ENCODE measurements at regions not wholly inside any gene's neighbourhood (a gene's known extent, or its start where the extent isn't known, plus 50 kb on each side); places are given as distances from the start of the nearest gene placed in this dataset.

DNA sequence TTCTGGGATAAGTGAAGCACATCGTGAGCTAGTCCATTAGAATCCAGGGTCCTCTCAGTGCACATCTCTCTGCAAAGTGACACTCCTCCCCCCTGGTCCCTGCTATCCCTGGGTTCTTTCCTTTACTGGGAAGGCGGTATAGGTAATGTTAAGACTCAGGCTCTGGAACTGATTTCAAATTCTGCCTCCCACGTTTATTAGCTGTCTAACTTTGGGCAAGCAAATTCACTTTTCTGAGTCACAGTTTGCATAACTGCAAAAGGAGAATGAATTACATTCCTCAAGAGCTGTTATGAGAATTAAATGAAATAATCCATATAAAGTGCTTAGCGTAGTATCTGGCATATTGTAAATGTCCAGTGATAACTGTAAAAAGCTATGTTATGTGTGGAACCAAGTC, 168.1 kb upstream of the LRRN1 start:
- Histone ChIP-seq H3K27me3 (no peaks in the 10 kb centered on the region), H3K27ac (no peak overlapping the region), H3K36me3 (no peaks in the 10 kb centered on the region), H3K4me3 (no peak overlapping the region), H3K4me1 (no peaks in the 10 kb centered on the region), H3K9me3 (no peaks in the 10 kb centered on the region)
- intact Hi-C loops (cut with DNase I; ENCODE audit: low total_unique reads) (no loop called here), in situ Hi-C loops (cut with MboI; ENCODE audit: low pct_ligation_motif_present in 1 of 4, low pct_unique_long_range_greater_than_20kb in 1 of 4, low sequenced_read_pairs in 3 of 4) (no loop called here)
- TF ChIP-seq EP300 (IDR thresholded peaks at IDR 0.05; ENCODE audit: low read depth) (no peak), POLR2AphosphoS5 (IDR thresholded peaks at IDR 0.05) (no peak), POLR2A (IDR thresholded peaks at IDR 0.05) (no peak)
- TF ChIP-seq, protein P1, sequence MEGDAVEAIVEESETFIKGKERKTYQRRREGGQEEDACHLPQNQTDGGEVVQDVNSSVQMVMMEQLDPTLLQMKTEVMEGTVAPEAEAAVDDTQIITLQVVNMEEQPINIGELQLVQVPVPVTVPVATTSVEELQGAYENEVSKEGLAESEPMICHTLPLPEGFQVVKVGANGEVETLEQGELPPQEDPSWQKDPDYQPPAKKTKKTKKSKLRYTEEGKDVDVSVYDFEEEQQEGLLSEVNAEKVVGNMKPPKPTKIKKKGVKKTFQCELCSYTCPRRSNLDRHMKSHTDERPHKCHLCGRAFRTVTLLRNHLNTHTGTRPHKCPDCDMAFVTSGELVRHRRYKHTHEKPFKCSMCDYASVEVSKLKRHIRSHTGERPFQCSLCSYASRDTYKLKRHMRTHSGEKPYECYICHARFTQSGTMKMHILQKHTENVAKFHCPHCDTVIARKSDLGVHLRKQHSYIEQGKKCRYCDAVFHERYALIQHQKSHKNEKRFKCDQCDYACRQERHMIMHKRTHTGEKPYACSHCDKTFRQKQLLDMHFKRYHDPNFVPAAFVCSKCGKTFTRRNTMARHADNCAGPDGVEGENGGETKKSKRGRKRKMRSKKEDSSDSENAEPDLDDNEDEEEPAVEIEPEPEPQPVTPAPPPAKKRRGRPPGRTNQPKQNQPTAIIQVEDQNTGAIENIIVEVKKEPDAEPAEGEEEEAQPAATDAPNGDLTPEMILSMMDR (IDR thresholded peaks at IDR 0.05) = no peak
- 62 to 73% methylated on average over 4 of the region's 4 CpGs for WGBS, 2 donors (ENCODE audit: low coverage in 1 of 2)
- DNase-seq = no peak

DNA sequence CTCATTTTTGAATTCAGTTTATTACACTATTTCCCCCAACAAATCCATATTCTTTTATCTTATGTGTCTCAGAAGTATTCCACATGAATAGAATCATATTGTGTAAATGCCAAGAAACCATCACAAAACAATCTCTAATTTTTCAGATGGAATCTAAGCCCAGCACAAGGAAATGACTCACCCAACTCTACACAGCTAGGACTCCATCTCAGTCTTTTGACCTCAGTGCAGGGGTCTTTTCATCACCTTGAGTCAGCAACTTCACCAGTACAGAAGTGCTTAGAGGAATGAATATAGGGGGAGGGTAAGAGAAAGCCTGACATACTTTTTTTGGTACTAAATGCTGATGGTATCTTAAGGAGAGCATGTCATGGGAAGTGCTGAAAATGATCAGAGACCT, 169.3 kb upstream of the LRRN1 start:
- Histone ChIP-seq H3K27ac (no peak overlapping the region), H3K27me3 (no peaks in the 10 kb centered on the region), H3K9me3 (no peaks in the 10 kb centered on the region), H3K4me1 (peaks cover 0 to 3% (median 0%) of the 10 kb centered on the region in 4 donors), H3K4me3 (no peak overlapping the region), H3K36me3 (no peaks in the 10 kb centered on the region)
- no peak for DNase-seq
- no peak for TF ChIP-seq POLR2A (IDR thresholded peaks at IDR 0.05)
- TF ChIP-seq EP300 (IDR thresholded peaks at IDR 0.05; ENCODE audit: low read depth) = no peak
- TF ChIP-seq POLR2AphosphoS5 (IDR thresholded peaks at IDR 0.05) = no peak
- TF ChIP-seq, protein P1 (IDR thresholded peaks at IDR 0.05) = no peak
- in situ Hi-C loops (cut with MboI; ENCODE audit: low pct_ligation_motif_present in 1 of 4, low pct_unique_long_range_greater_than_20kb in 1 of 4, low sequenced_read_pairs in 3 of 4) = no loop called here
- intact Hi-C loops (cut with DNase I; ENCODE audit: low total_unique reads) = no loop called here

DNA sequence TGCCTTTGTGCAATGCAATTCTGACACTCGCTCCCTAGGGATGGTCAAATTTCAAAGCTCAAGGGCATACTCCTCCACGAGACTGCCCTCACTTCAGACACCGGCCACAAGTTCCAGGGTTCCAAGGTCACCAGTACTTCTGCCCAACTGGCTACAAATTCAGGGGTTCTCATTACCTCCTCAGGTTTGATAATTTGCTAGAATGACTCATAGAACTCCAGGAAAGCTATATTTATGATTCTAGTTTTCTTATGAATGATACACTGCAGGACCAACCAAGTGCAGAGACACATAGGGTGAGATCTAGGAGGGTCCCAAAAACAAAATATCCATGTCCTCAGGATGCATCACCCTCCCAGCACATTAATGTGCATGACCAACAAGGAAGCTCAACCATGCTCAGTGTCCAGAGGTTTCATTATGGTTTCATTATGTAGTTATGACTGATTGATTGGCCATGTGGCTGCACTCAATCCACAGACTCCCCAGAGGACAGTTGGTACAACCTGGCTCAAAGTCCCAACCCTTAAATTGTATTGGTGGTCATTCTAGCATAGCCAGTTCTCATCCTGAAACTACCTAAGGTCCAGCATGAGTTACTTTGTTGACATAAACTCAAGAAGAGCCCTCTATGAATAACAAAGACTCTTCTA, 170.4 kb upstream of the LRRN1 start:
- in situ Hi-C loops (cut with MboI; ENCODE audit: low pct_ligation_motif_present in 1 of 4, low pct_unique_long_range_greater_than_20kb in 1 of 4, low sequenced_read_pairs in 3 of 4) = no loop called here
- H3K9me3 ChIP-seq = no peaks in the 10 kb centered on the region
- peaks cover 0 to 3% (median 0%) of the 10 kb centered on the region in 4 donors for H3K4me1 ChIP-seq
- H3K27ac ChIP-seq = no peak overlapping the region
- intact Hi-C loops (cut with DNase I; ENCODE audit: low total_unique reads) = no loop called here
- 79 to 100% methylated on average over 1 to 3 of the region's 3 CpGs for WGBS, 2 donors (ENCODE audit: low coverage in 1 of 2)
- no peaks in the 10 kb centered on the region for H3K36me3 ChIP-seq
- no peak for TF ChIP-seq EP300 (IDR thresholded peaks at IDR 0.05; ENCODE audit: low read depth)
- no peak for TF ChIP-seq POLR2A (IDR thresholded peaks at IDR 0.05)
- no peak for TF ChIP-seq POLR2AphosphoS5 (IDR thresholded peaks at IDR 0.05)
- TF ChIP-seq, protein P1 (IDR thresholded peaks at IDR 0.05) = no peak
- no peak for DNase-seq
- H3K27me3 ChIP-seq = no peaks in the 10 kb centered on the region
- H3K4me3 ChIP-seq = no peak overlapping the region

DNA sequence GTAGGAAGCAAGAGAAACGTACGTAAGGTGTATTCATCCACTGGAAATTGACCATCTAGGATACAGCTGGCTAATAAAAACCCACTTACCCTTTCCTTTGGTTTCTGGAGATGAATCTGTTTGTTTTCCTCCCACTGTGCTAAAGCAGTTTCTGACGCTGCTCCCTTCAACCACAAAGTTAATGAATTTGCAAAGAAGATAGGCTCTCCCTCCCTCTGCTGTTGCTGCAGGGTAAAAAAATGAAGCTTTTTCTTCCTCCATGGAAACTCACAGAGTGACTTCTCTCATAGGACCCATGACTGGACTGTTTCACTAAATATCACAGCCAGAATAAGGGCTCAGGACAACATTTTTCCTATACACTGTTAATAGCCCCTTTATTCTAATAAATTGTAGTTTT, 172.1 kb upstream of the LRRN1 start:
- in situ Hi-C loops (cut with MboI; ENCODE audit: low pct_ligation_motif_present in 1 of 4, low pct_unique_long_range_greater_than_20kb in 1 of 4, low sequenced_read_pairs in 3 of 4) (no loop called here), intact Hi-C loops (cut with DNase I; ENCODE audit: low total_unique reads) (no loop called here)
- Histone ChIP-seq H3K27ac (no peak overlapping the region), H3K9me3 (no peaks in the 10 kb centered on the region), H3K27me3 (no peaks in the 10 kb centered on the region), H3K4me3 (no peak overlapping the region), H3K4me1 (peaks cover 0 to 3% (median 0%) of the 10 kb centered on the region in 4 donors), H3K36me3 (no peaks in the 10 kb centered on the region)
- TF ChIP-seq POLR2AphosphoS5 (IDR thresholded peaks at IDR 0.05) = no peak
- TF ChIP-seq, protein P1 (IDR thresholded peaks at IDR 0.05) = no peak
- no peak for TF ChIP-seq POLR2A (IDR thresholded peaks at IDR 0.05)
- no peak for TF ChIP-seq EP300 (IDR thresholded peaks at IDR 0.05; ENCODE audit: low read depth)
- no peak for DNase-seq
- WGBS, 2 donors (ENCODE audit: low coverage in 1 of 2) = 64 to 83% methylated on average over 3 of the region's 3 CpGs

All from transverse colon (tissue), 4 donors.